GM21526 (cell line): ENCODE measurements at regions not wholly inside any gene's neighbourhood (a gene's known extent, or its start where the extent isn't known, plus 50 kb on each side); places are given as distances from the start of the nearest gene placed in this dataset.

Source experiments
- ATAC-seq: cut with Tn5 transposase; IDR thresholded peaks from one replicate; pipeline ENCODE4 v1.9.1; 2021; ENCODE audit warnings: moderate library complexity; ENCODE audit not compliant: unreplicated experiment, low FRiP score

DNA sequence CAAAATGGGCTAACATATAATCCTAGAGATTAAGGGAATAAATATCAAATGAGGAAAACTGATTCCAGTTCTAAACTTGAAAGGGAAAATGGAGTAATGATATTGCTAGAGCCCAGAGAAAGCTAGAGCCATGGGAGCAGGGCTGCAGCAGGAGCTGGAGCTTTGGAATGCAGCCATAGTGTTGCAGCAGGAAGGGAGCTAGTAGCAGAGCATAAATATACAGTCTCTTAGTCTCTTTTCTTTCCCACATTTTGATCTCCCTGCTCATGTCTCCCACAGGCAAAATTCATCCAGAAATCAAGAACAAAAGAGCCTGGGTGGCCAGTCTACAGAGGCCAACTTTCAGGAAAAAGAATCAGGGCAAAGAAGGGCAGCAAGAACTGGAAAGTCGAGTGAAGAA lies 253.7 kb downstream of the ATXN7L3B start:
- no peak for ATAC-seq

DNA sequence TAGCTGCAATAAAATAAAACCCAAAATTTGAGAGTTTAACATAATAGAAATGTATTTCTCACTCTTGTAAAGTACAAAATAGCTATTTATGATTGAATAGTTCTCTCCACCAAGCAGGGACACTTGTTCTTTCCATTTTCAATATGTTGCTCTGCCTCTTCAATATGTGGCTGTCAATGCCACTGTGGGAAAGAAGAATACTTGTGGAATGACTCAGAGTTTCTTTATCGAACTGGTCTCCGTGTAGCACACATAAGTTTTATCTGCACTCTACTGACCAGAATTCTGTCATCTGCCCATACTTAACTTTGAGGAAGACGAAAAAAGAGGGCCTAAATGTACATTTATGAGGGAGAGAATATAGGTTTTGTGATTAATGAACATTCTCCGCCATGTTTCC lies 256.9 kb downstream of the ATXN7L3B start:
- no peak for ATAC-seq

DNA sequence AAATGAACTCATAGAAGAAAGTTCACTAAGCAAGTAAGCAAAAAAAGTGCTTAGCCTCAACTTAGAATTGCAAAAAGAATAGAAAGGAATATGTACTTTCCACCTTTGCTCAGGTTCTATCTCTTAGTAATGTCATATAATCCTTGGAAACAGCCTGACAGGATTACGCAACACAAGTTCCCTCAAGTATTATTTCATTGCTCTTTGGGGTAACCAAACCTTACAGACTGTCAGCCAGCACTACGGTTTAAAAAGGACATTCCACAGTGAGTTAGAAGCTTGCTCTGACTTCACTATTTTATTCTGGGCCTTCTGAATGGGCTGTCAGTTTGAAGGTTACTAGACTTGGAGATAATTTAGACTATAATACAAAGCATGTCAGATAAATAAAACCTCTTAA lies 264.0 kb downstream of the ATXN7L3B start:
- ATAC-seq: no peak

DNA sequence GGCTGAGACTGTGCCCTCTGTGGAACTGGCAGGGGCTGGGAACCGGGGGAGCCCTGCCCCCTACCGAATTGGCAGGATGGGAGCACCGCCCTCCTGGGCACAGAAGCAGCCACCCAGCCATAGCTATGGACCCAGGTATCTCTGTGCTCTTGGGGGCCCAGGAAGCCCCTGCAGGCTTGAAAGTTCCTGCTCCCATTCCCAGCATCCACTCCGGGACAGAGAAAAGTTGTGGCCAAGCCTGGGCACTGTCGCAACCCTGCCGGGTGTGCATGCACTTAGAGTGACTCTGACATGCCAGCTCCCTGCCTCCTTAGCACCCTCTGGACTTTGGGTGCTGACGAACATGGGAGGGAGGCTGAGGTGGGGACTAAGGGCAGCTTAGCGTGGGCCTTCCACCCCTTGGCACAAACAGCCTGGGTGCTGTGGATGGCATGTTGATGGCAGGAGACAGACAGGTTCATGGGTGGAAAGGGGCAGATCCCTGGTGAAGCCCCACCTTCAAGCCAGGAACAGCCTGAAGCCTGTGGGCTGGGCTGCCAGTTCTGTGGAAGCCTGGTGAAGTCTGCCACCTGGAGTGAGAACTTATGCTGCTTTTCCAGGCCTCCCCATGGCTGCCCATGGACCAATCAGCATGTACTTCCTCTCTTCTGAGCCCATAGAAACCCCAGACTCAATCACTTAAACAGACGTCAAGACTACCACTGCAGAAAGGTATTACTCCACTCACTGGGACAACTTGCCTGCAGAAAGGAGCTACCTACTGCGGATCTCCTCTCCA lies 279.0 kb downstream of the ATXN7L3B start:
- ATAC-seq: no peak

DNA sequence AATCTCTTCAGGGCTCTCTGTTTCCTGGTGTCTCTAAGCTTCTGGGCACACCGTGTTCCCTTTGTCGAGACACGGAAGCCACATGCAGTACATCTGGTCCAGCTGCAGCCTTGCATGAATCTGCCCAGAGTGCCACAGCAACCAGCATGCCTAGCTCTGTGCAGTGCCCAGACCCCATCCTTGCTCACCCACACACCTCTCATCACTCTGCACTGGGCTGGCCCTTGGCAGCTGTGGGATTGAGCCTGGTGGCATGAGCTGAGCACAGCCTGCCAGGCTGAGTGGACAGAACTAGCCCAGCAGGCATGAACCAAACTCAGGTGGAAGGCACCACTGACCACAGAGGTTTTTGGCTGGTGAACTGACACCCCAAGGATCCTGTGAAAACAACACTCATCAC lies 279.9 kb downstream of the ATXN7L3B start:
- ATAC-seq: no peak

DNA sequence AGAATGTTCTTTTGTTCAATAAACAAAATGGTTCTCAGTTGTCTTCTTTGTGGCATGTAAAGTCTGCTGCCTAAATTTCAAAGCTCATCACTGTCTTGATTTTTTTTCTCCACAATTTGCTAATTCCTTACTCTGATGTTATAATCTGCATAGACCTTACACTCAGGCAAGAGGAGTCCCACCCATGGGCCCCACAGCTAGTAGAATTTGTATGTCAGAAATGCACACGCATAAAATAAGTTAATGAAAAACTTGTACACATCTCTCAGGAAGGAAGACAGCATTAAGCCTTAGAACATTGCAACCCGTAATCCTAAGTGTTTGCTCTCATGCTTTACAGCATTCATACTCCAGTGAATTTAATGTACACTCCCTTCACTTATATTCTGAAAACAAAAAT lies 280.8 kb downstream of the ATXN7L3B start:
- no peak for ATAC-seq

DNA sequence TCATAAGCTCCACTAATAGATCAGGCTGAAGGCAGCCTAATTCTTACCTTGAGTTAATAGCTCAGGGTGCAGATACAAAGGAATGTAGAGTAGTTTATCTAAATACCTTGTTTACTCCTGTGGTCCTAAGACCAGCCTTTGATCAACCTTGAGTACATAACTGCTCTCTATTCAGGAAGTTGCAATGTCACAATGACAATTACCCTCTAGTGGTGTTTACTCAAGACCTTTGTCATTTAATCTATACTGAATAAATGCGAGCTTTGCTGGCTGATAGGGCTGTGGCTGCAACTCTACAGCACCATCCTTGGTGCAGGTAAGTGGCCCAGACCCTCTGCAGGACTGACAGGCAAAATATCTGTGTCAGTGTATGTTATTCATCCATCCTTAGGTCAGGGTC lies 282.7 kb downstream of the ATXN7L3B start:
- ATAC-seq: no peak

DNA sequence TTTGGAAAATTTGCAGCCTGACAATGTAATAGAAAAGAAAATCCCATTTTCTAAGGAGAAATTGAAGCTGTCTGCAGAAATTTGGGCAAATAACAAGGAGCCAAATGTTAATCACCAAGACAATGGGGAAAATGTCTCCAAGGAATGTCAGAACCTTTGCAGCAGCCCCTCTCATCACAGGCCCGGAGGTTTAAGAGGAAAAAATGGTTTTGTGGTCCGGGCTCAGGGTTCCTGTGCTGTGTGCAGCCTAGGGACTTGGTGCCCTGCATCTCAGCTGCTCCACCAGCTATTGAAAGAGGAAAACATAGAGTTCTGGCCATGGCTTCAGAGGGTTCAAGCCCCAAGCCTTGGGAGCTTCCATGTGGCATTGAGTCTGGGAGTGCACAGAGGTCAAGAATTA lies 298.9 kb downstream of the ATXN7L3B start:
- ATAC-seq: no peak

DNA sequence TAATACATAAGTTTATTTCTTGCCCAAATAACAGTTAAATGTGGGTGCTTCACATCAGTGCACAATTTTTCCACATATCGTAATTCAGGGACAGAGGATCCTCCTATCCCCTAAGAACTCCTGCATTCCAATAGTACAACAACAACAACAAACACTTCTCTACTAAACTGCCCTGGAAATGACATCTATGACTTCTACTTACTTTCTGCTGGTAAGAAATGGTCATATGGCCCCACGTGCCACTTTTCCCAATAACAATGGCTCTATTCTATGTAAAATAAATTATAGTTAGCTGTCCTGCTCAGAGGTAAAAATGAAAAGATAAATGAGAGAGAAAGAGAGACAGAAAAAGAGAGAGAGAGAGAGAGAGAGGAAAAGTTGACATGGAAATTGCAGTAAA lies 308.5 kb downstream of the ATXN7L3B start:
- ATAC-seq: no peak

DNA sequence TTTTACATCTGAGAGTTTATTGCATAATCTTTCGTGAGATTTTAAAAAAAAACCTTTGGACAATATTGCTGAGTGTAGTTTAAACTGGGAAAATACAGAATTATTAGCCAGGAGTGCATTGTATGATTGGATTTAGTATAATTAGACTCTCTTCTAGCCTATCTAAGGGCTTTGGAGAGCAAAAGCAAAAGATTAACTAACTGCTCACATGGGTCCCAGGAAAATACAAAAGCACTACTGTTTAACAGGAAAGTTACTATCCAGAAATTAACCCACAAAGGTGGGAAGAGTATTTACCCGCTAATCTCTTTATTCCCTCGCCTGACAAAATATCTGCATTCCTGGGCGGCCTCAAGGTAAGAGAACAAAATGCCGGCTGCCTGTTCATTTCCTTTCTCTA lies 309.5 kb downstream of the ATXN7L3B start:
- ATAC-seq: no peak

DNA sequence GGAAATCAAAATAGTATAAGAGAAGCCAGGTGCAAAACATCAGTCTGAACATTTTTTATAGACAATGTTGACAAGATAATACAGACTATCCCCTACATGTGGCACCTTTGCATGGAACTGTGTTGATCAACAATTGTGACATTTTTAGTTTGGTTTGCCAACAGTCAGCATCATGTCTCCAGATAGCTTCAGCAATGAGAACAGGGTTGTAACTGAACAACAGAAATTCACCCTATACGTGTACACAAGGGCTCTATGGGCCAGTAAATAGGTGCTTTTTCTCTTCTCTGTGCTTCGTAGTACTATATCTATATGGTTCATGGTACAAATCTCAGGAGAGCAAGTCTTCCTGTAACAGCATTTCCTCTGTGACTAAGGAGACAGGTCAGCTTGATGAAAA lies 310.4 kb downstream of the ATXN7L3B start:
- no peak for ATAC-seq

DNA sequence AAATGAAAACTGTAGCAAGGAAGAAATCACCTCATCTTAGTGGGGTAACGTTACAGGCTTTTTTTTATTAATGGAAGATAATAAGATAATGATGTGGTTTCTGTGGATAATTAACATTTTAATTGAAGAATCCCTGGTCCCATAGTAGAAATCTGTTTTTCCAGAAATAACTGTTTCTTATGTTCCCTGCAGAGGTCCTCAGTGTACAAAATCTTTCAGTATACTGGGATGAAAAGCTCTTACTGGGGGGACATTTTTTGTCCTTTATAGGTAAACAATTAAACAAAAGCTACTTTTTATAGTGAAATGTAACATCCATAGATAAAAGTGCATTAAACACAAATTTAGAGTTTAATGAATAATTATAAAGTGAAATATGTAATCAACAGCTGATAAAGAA lies 312.2 kb downstream of the ATXN7L3B start:
- ATAC-seq: no peak

DNA sequence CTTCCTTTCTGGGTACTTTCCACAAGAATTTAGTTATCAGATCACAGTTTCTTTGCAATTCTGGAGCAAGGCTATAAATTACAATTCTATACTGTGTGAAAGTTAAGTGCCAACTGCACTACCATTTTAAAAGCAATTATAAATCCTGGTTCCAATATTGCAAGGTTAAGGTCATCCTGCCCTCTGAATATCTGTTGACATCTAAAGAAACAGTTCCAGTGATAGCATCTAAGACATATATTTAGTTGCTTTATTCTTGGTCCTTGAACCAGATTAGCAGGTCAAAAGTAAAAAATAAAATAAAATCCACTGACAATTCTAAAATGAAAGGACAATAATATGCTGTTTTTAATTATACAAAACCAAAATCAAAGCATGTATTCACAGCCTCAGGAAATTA lies 334.2 kb downstream of the ATXN7L3B start:
- ATAC-seq: no peak

DNA sequence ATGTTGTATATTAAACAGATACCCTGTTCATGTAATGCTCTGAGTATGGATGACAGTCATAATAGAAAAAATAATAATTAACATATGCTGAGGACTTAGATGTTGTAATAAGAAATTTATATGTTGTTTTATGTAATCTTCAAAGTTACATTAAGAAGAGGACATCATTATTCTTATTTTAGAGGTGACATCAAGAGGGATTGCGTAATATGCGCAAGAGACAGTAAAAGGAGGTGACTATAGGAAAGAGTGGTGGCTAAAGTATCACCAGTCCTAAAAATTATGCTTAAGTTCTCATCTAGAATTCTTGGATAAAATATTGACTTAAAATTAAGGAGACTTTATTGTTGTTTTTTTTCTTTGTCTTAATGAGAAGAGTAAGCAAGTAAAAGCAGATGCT lies 323.9 kb downstream of the KCNC2 start:
- ATAC-seq: no peak

DNA sequence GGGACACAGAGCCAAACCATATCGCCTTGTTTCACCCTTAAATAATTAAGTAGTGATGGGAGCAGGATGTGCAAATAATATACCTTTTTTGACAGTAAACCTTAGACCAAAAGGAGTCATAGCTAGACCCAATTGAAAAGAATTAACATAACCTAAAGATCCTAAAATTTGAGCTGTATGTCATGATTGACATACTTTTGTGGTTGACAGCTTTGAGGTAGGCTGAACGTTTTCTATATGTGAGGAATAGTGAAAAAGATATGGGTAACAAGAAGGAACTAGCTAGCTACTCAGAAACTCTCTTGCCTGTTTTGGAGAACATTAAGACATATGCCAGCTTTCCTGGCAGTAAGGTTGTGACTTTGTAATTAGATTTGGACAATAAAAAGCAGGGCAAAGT lies 320.6 kb downstream of the KCNC2 start:
- no peak for ATAC-seq

DNA sequence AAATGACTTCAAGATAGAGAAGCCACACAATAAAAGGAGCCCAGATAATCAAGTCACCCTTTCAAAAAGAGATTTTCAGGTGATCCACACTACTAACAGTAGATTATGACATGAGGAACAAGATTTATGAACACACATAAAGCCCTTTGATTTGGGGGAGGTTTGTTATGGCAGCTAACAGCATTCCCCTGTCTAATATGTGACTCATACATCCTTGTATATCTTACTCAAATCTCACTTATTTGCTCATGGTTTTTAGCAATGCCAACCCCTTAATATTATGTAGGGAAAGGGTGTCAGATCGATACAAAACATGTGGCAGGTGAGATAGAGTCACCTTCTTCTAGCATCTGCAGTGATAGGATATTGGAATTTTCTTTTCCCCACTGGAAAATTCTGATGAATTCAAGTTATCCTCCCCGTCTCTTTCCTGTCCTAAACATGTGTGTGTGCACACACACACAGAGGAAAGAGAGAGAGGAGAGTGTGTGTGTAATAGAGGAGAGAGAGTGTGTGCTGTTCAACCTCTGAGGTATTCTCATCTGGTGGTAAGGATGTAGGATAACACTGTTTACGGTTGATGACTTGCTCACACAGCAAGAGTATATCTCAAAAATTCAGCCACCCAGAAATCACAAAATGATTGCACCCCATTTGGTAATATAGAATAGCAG lies 319.9 kb downstream of the KCNC2 start:
- ATAC-seq: peak; percentile 54

DNA sequence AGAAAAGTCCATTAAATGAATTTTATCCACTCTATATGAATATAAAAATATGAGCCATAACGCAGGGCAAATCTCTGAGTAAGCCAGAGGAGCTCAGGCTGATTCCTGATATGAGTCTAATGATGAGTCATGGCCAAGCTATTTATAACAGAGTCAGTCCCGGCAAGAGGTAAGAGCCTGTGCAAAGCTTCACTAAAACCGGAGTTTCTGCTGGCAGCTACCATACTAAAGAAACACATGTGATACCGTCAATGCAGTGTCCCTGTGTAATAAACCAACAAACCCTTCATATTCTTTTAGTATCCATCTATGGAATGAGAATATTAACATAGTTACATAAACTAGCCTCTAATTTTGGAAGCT lies 319.4 kb downstream of the KCNC2 start:
- peak; percentile 91 for ATAC-seq

DNA sequence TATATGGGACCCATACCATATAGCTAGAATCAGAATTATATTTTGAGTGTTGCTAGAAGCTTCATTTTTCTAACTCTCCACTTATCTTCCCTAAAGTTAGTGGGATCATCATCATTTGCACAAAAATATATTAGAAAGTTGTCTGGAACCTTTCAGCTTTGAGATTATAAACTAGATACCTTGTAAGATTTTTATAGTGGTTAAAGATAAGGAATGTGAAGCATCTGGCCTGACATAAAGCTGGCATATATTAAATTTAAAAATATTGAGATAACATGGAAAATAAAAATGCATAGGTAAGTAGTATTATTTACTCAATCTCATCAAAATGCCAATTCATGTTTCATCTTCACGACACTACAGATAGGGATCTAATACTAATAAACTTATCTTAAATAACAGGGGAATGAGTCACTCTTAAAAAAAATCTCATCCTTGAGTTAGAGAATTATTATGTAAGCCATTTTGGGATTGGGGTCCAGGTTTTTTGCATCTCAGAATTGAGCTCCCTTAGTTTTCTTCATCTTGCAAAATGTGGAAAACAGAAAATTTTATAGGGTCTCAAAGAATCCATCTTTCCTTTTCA lies 318.5 kb downstream of the KCNC2 start:
- ATAC-seq: no peak

DNA sequence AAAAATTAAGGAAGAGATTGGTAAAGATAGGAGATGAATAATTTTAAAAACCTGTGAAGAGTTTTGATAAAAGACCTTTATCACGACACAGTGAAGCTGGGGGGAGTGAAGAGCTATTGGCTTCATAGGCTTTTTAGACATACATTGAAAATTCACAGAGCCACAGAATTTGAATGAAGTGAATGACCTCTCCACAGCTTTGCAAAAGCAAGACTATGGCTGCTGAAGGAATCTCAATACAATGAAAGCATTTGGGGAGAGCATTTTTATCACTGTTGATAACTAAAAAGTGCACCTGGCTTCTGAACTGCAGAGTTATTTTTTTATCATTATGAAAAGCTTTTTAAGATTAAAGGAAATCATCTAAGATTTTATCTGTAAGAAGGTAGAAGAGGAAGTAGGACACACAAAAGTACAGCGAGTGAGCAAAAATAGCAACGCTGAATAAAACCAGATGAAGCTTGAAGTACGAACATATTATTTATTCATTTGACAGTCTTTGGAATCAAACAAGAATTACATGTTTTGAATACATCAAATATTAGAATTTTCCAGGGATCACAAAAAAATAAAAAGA lies 317.5 kb downstream of the KCNC2 start:
- ATAC-seq: no peak

DNA sequence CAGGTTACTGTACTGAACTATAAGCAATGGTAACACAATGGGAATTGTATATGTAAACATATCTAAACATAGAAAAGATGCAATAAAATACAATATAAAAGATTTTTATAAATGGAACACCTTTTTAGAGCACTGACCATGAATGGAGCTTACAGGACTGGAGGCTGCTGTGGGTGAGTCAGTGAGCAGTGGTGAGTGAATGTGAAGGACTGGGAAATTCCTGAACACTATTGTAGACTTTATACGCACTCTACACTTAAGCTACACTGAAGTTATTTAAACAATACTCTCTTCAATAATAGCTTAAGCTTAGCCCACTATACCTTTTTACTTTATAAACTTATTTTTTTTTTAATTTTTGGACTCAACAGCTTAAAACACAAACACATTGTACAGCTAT lies 313.5 kb downstream of the KCNC2 start:
- ATAC-seq: no peak

DNA sequence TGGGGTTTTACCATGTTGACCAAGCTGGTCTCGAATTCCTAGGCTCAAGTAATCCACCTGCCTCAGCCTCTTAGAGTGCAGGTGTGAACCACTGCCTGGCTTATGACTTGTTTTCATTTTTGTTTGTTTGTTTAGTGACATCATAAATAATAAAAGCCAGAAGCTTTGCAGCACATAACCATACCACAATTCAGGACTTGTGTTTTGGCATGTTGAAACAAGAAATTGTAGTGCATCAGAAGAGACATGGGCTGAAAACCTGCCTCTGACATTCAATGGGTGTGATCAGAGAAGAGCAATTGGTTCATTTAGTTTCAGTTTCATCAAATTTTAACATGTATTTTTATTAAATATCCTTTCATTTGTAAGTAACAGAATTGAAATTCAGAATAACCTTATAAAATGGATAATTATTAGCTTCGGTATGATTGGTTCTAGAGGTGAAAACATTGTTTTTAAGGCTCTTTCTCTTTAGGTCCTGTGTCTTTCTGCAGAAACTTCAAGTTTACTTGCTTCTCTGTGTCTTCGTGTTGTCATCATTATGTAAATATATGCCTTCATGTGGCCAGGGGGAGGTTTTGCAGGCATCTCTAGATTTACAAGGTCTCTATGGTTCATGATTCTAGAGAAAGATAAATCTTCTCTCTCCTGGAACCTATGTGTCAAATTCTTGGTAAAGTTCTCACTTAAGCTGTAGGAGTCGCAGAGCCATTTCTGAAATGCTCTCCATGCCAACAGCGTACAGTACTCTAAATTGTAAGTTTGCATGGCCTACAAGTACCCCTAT lies 312.0 kb downstream of the KCNC2 start:
- no peak for ATAC-seq
